ENCODE measurements at regions not wholly inside any gene's neighbourhood (a gene's known extent, or its start where the extent isn't known, plus 50 kb on each side); places are given as distances from the start of the nearest gene placed in this dataset.

- no peaks in the 10 kb centered on the region for H3K27me3 ChIP-seq
- no peaks in the 10 kb centered on the region for H3K9me3 ChIP-seq
- intact Hi-C loops (cut with DNase I; ENCODE audit: low total_unique reads) = loop anchor here (10.0 kb wide), 2 partner anchors 120 to 190 kb away; no protein-coding TSS in a partner anchor
- H3K4me1 ChIP-seq = peaks cover 0 to 54% (median 33%) of the 10 kb centered on the region in 4 donors
- TF ChIP-seq CTCF (IDR thresholded peaks at IDR 0.05) = no peak
- peak overlapping the region; percentile 97 for H3K27ac ChIP-seq
- H3K4me3 ChIP-seq = peak overlapping the region; percentile 84 to 90
- DNase-seq = no peak
- H3K36me3 ChIP-seq = no peaks in the 10 kb centered on the region
Measured at GRCh38 chr10:29734640-29734961, 99.8 kb upstream of the SVIL start.

GRCh38 chr10:29733323-29733722, 98.6 kb upstream of the SVIL start:
- peak overlapping the region; percentile 84 to 90 for H3K4me3 ChIP-seq
- H3K27ac ChIP-seq = peak overlapping the region; percentile 97
- no peak for TF ChIP-seq CTCF (IDR thresholded peaks at IDR 0.05)
- H3K36me3 ChIP-seq = no peaks in the 10 kb centered on the region
- H3K4me1 ChIP-seq = peaks cover 0 to 65% (median 40%) of the 10 kb centered on the region in 4 donors
- intact Hi-C loops (cut with DNase I; ENCODE audit: low total_unique reads) = loop anchor here (10.0 kb wide), 2 partner anchors 121 to 189 kb away; no protein-coding TSS in a partner anchor
- H3K9me3 ChIP-seq = no peaks in the 10 kb centered on the region
- no peaks in the 10 kb centered on the region for H3K27me3 ChIP-seq
- DNase-seq = no peak

GRCh38 chr10:29732918-29733317, 98.1 kb upstream of the SVIL start:
- intact Hi-C loops (cut with DNase I; ENCODE audit: low total_unique reads) = loop anchor here (10.0 kb wide), 2 partner anchors 122 to 188 kb away; no protein-coding TSS in a partner anchor
- no peak for TF ChIP-seq CTCF (IDR thresholded peaks at IDR 0.05)
- Histone ChIP-seq H3K9me3 (no peaks in the 10 kb centered on the region), H3K27ac (peak overlapping the region; percentile 97), H3K36me3 (no peaks in the 10 kb centered on the region), H3K4me3 (peak overlapping the region; percentile 84 to 90), H3K4me1 (peaks cover 0 to 69% (median 44%) of the 10 kb centered on the region in 4 donors), H3K27me3 (no peaks in the 10 kb centered on the region)
- DNase-seq = no peak

GRCh38 chr10:29731760-29732159, 97.0 kb upstream of the SVIL start:
- peaks cover 0 to 76% (median 45%) of the 10 kb centered on the region in 4 donors for H3K4me1 ChIP-seq
- no peak for DNase-seq
- H3K9me3 ChIP-seq = no peaks in the 10 kb centered on the region
- no peaks in the 10 kb centered on the region for H3K27me3 ChIP-seq
- no peaks in the 10 kb centered on the region for H3K36me3 ChIP-seq
- peak overlapping the region; percentile 25 to 97 for H3K27ac ChIP-seq
- intact Hi-C loops (cut with DNase I; ENCODE audit: low total_unique reads) = loop anchor here (10.0 kb wide), 2 partner anchors 123 to 187 kb away; no protein-coding TSS in a partner anchor
- no peak for TF ChIP-seq CTCF (IDR thresholded peaks at IDR 0.05)
- no peak overlapping the region for H3K4me3 ChIP-seq

GRCh38 chr10:29730969-29731368, 96.2 kb upstream of the SVIL start:
- Histone ChIP-seq H3K36me3 (no peaks in the 10 kb centered on the region), H3K27me3 (no peaks in the 10 kb centered on the region), H3K9me3 (no peaks in the 10 kb centered on the region), H3K4me1 (peaks cover 0 to 84% (median 48%) of the 10 kb centered on the region in 4 donors), H3K4me3 (no peak overlapping the region), H3K27ac (peak overlapping the region; percentile 25 to 97)
- intact Hi-C loops (cut with DNase I; ENCODE audit: low total_unique reads) = loop anchor here (10.0 kb wide), 2 partner anchors 124 to 186 kb away; no protein-coding TSS in a partner anchor
- no peak for TF ChIP-seq CTCF (IDR thresholded peaks at IDR 0.05)
- DNase-seq = no peak
